ENCODE measurements at regions not wholly inside any gene's neighbourhood (a gene's known extent, or its start where the extent isn't known, plus 50 kb on each side); places are given as distances from the start of the nearest gene placed in this dataset.

DNA sequence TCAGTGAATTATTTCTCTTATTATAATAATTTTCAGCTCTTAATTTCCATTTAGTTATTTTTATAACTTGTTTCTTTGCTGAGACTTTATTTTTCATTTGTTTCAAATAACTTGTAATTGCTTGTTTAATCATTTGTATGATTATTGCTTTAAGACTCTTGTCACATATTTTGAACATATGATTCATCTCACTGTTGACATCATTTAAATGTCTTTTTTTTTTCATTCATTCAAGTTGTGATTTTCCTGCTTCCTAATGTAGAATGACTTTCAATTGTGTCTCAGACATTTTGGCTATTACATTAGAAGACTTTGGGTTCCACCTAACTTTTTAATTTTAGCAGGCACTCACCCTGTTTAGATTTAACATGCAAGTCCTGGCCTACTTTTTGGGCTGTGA lies 234.8 kb upstream of the DIPK2B start:
- DNase-seq, result no peak
- H3K4me1 ChIP-seq, result no peaks in the 10 kb centered on the region

DNA sequence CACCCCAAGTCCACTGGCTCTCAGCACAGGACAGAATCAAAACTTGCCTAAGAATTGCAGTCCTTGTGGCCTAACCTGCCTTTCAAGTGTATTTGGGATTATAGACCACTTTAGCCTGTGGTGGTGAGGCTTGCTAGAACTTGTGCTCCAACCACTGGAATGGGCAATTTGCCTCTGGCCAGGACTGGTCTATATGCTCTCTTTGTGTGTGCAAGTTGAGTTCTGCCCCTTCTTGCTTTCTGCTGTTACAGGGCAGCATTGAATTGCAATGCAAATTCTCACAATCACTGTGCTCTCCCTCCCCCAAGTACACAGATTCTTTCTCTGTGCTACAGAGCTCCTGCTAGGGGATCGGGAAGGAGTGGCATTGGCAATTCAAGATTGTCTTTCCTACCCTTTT lies 233.6 kb upstream of the DIPK2B start:
- no peaks in the 10 kb centered on the region for H3K36me3 ChIP-seq
- TF ChIP-seq, protein P1, sequence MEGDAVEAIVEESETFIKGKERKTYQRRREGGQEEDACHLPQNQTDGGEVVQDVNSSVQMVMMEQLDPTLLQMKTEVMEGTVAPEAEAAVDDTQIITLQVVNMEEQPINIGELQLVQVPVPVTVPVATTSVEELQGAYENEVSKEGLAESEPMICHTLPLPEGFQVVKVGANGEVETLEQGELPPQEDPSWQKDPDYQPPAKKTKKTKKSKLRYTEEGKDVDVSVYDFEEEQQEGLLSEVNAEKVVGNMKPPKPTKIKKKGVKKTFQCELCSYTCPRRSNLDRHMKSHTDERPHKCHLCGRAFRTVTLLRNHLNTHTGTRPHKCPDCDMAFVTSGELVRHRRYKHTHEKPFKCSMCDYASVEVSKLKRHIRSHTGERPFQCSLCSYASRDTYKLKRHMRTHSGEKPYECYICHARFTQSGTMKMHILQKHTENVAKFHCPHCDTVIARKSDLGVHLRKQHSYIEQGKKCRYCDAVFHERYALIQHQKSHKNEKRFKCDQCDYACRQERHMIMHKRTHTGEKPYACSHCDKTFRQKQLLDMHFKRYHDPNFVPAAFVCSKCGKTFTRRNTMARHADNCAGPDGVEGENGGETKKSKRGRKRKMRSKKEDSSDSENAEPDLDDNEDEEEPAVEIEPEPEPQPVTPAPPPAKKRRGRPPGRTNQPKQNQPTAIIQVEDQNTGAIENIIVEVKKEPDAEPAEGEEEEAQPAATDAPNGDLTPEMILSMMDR (IDR thresholded peaks at IDR 0.05), result no peak
- TF ChIP-seq POLR2A (IDR thresholded peaks at IDR 0.05), result no peak
- WGBS, 2 donors, result 67 to 73% methylated on average over 1 of the region's 1 CpG
- H3K27ac ChIP-seq, result no peak overlapping the region
- intact Hi-C loops (cut with DNase I), result no loop called here
- no peak for DNase-seq
- H3K9me3 ChIP-seq, result no peaks in the 10 kb centered on the region
- H3K4me1 ChIP-seq, result no peaks in the 10 kb centered on the region
- no peak overlapping the region for H3K4me3 ChIP-seq (replicated peaks in 1 of 3)
- no peaks in the 10 kb centered on the region for H3K27me3 ChIP-seq

More for the DNA sequence above, 234.8 kb upstream of the DIPK2B start:
- Histone ChIP-seq H3K27ac (no peak overlapping the region), H3K9me3 (no peaks in the 10 kb centered on the region), H3K27me3 (no peaks in the 10 kb centered on the region), H3K36me3 (no peaks in the 10 kb centered on the region), H3K4me3 (replicated peaks in 1 of 3) (no peak overlapping the region)
- TF ChIP-seq POLR2A (IDR thresholded peaks at IDR 0.05), result no peak
- TF ChIP-seq, protein P1 (IDR thresholded peaks at IDR 0.05), result no peak
- intact Hi-C loops (cut with DNase I), result no loop called here

DNA sequence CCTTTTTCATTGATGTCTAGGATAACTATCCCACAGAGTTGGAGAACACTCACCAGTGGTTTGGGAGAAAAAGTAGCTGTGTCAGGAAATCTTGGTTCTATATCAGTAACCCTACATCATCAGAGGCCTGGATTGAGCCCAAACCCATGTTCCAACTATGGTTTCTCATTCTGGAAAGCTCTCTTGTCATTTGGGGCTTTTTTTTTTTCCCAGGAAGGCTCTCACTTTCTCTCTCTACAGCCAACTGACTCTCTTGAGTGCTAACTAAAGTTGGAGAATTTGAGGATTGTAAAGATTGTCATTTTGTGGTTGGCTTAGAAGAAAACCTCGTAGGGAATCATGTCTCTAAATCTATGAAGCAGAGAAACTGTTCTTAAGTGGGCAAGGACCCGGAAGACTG lies 228.2 kb upstream of the DIPK2B start:
- Histone ChIP-seq H3K9me3 (no peaks in the 10 kb centered on the region), H3K36me3 (no peaks in the 10 kb centered on the region), H3K27me3 (no peaks in the 10 kb centered on the region), H3K4me3 (replicated peaks in 1 of 3) (no peak overlapping the region), H3K4me1 (no peaks in the 10 kb centered on the region), H3K27ac (no peak overlapping the region)
- TF ChIP-seq, protein P1 (IDR thresholded peaks at IDR 0.05), result no peak
- TF ChIP-seq POLR2A (IDR thresholded peaks at IDR 0.05), result no peak
- 39 to 40% methylated on average over 2 of the region's 2 CpGs for WGBS, 2 donors
- no peak for DNase-seq
- intact Hi-C loops (cut with DNase I), result no loop called here

DNA sequence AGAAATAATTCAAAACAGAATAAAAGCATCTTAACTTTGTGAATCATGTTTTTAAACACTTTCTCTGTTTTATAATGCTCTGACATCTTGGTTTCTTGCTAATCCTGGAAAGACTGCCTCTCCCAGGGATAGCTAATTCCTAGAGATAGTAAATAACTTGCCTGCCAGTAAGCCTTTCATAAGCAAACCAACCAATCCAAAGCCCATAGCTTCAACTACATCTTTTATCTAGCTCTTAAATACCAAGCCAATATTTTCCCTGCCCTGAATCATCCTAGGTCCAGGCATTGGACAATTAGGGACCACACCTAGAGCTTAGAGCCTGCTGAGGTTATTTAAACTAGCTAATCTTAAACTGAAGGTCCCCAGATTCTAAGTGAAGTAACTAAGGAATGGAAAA lies 223.7 kb upstream of the DIPK2B start:
- DNase-seq, result no peak
- TF ChIP-seq, protein P1 (IDR thresholded peaks at IDR 0.05), result no peak
- TF ChIP-seq POLR2A (IDR thresholded peaks at IDR 0.05), result no peak
- Histone ChIP-seq H3K27ac (no peak overlapping the region), H3K27me3 (no peaks in the 10 kb centered on the region), H3K36me3 (no peaks in the 10 kb centered on the region), H3K9me3 (no peaks in the 10 kb centered on the region), H3K4me1 (no peaks in the 10 kb centered on the region), H3K4me3 (replicated peaks in 1 of 3) (no peak overlapping the region)
- intact Hi-C loops (cut with DNase I), result no loop called here

DNA sequence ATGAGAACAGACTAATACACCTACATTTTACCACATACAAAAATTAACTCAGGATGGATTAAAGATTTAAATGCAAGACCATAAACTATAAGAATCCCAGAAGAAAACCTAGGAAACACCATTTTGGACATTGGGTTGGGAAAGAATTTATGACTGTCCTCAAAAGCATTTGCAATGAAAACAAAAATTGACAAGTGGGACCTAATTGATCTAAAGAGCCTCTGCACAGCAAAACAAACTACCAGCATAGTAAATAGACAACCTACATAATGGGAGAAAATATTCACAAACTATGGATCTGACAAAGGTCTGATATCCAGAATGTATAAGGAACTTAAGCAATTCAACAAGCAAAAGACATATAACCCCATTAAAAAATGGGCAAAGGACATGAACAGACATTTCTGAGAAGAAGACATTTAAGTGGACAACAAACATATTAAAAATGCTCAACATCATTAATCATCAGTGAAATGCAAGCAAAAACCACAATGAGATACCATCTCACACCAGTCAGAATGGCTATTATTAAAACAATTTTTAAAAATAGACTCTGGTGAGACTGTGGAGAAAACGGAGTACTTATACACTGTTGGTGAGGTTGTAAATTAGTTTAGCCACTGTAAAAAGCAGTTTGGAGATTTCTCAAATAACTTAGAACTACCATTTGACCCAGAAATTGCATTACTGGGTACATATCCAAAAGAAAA lies 221.7 kb upstream of the DIPK2B start:
- Histone ChIP-seq H3K27me3 (no peaks in the 10 kb centered on the region), H3K27ac (no peak overlapping the region), H3K4me1 (no peaks in the 10 kb centered on the region), H3K4me3 (replicated peaks in 1 of 3) (no peak overlapping the region), H3K9me3 (no peaks in the 10 kb centered on the region), H3K36me3 (no peaks in the 10 kb centered on the region)
- WGBS, 2 donors, result 76 to 80% methylated on average over 1 of the region's 1 CpG
- intact Hi-C loops (cut with DNase I), result no loop called here
- TF ChIP-seq POLR2A (IDR thresholded peaks at IDR 0.05), result no peak
- DNase-seq, result no peak

Measured in thyroid gland (tissue), 4 donors.